AG09319 (cell line): ENCODE measurements at regions not wholly inside any gene's neighbourhood (a gene's known extent, or its start where the extent isn't known, plus 50 kb on each side); places are given as distances from the start of the nearest gene placed in this dataset.

ENCODE experiments used
- DNase-seq: peaks from one replicate; pipeline ENCODE4 v3.0.0-alpha.2; 2010; ENCODE audit warnings: low read depth; ENCODE audit errors: extremely low read depth
- TF ChIP-seq, protein P1 (sequence below): IDR thresholded peaks from 2 replicates; pipeline ENCODE4 v1.5.1; 2011; ENCODE audit warnings: low read depth, mild to moderate bottlenecking, inconsistent platforms, low read length, moderate library complexity

GRCh38 chr4:23311983-23312382 is 577.9 kb downstream of the PPARGC1A start:
- TF ChIP-seq, protein P1, sequence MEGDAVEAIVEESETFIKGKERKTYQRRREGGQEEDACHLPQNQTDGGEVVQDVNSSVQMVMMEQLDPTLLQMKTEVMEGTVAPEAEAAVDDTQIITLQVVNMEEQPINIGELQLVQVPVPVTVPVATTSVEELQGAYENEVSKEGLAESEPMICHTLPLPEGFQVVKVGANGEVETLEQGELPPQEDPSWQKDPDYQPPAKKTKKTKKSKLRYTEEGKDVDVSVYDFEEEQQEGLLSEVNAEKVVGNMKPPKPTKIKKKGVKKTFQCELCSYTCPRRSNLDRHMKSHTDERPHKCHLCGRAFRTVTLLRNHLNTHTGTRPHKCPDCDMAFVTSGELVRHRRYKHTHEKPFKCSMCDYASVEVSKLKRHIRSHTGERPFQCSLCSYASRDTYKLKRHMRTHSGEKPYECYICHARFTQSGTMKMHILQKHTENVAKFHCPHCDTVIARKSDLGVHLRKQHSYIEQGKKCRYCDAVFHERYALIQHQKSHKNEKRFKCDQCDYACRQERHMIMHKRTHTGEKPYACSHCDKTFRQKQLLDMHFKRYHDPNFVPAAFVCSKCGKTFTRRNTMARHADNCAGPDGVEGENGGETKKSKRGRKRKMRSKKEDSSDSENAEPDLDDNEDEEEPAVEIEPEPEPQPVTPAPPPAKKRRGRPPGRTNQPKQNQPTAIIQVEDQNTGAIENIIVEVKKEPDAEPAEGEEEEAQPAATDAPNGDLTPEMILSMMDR = no peak
- no peak for DNase-seq

DNA sequence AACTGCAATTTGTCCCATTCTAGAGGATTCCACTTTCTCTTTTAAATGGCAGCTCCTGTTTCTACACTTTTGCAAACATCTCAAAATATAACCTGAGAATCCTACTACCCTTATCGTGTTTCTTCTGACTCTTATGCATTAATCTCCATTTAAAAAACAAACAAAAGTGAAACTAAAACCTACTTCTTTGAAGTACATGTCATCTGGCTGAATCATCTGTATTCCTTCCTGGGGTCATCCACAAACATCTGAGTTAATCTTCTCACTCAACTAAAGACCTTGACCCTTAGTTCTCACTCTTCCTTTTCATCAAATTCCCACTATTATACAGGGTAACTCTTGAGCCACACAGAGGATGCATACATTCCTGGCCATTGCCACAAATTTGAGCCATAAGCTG is 584.8 kb downstream of the PPARGC1A start:
- no peak for DNase-seq
- TF ChIP-seq, protein P1 = no peak

DNA sequence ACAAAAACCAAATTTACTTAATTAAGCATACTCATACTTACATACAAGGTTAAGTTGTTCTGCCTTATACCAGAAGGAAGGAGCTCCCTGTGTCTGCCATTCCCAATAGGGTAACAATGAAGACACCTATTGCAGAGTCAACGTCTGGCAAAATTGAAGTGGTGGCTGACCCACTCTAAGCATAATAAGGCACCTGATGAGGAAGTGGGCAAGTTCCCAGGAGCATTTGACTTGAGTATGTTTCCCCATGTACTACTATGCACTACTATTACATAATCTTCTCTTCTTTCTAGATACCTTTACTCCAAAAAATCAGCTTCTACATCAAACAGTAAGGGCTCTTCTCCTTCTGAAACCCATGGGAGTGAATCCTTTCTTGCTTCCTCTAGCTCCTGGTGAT is 591.5 kb downstream of the PPARGC1A start:
- TF ChIP-seq, protein P1 = no peak
- no peak for DNase-seq

- DNase-seq = no peak
- TF ChIP-seq, protein P1 = no peak
Observed at GRCh38 chr4:23297327-23297726, 592.5 kb downstream of the PPARGC1A start.

DNA sequence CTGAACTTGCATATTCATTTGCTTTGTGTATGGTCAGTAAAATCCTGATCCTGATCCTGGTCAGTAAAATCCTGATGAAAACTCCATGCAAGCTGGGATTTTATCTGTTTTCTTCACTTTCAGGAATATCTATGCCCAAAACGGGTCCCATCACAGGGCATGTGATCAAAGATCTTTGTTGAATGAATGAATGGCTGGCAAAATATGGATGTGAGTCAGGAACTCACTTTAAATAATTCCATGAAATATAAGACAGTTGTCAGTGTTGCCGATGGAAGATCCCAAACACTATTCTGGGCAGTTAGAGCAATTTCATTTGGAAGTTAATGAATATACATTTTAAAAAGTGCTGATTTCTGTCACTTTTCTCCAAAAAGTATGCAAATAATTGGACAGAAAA is 598.4 kb downstream of the GBA3 start:
- TF ChIP-seq, protein P1 = no peak
- no peak for DNase-seq

- no peak for DNase-seq
- TF ChIP-seq, protein P1 = no peak
Observed at GRCh38 chr4:23290656-23291055, 597.9 kb downstream of the GBA3 start.

GRCh38 chr4:23279377-23279986 is 586.7 kb downstream of the GBA3 start:
- no peak for DNase-seq
- TF ChIP-seq, protein P1 = no peak
